Prostate gland (tissue), 2 donors: ENCODE measurements at regions not wholly inside any gene's neighbourhood (a gene's known extent, or its start where the extent isn't known, plus 50 kb on each side); places are given as distances from the start of the nearest gene placed in this dataset.

Source experiments
- DNase-seq: peaks from one replicate; pipeline ENCODE4 v3.0.0-alpha.2; 2019; ENCODE audit warnings: low spot score
- H3K27ac ChIP-seq, 2 donors: fragments of 200-600 bp; sonication (generic); 2 replicates each; pipeline ENCODE4 v1.5.1; 2017 to 2019
- H3K27me3 ChIP-seq: fragments of 200-600 bp; sonication (generic); replicated peaks from 2 replicates; pipeline ENCODE4 v1.5.1; 2019; ENCODE audit not compliant: insufficient read depth
- H3K36me3 ChIP-seq, 2 donors: fragments of 200-600 bp; sonication (generic); 1 replicate in 1 of 2; 2 replicates in 1 of 2; pipeline versions ENCODE4 v1.5.1 to v1.8.1; 2017 to 2019
- H3K4me1 ChIP-seq: fragments of 200-600 bp; sonication (generic); replicated peaks from 2 replicates; pipeline ENCODE4 v1.5.1; 2019
- H3K4me3 ChIP-seq, 2 donors: fragments of 200-600 bp; sonication (generic); 2 replicates each; pipeline ENCODE4 v1.5.1; 2017 to 2019
- H3K9me3 ChIP-seq: fragments of 200-600 bp; sonication (generic); 2 replicates; pipeline ENCODE4 v1.5.1; 2017
- POLR2A ChIP-seq: fragments of 450-650 bp; IDR thresholded peaks from one replicate; pipeline ENCODE4 v1.6.1; 2016; ENCODE audit warnings: antibody characterized with exemption, mild to moderate bottlenecking
- POLR2AphosphoS5 ChIP-seq: sonication (generic); formaldehyde crosslinking; IDR thresholded peaks from one replicate; pipeline ENCODE4 v1.6.1; 2017; ENCODE audit warnings: antibody characterized with exemption
- WGBS: methylation state at CpG from one replicate; pipeline ENCODE4 v1.1.5; 2018; 5-methylcytosine and 5-hydroxymethylcytosine counted together
- intact Hi-C: fragments of 100-400 bp; cut with DNase I; formaldehyde crosslinking; loops from one replicate; pipeline ENCODE4 v1.14.2; 2022
- TF ChIP-seq, protein P1 (sequence below), 4 experiments: fragments of 200-600 bp in 2 of 4; fragments of 450-650 bp in 2 of 4; sonication (generic) in 2 of 4; IDR thresholded peaks; 1 replicate in 3 of 4; 2 replicates in 1 of 4; pipeline ENCODE4 v1.5.1; 2016 to 2019; ENCODE audit warnings: antibody characterized with exemption in 4 of 4, mild to moderate bottlenecking in 2 of 4, moderate library complexity in 2 of 4

- no peaks in the 10 kb centered on the region for H3K9me3 ChIP-seq
- no peaks in the 10 kb centered on the region for H3K36me3 ChIP-seq
- H3K4me3 ChIP-seq = no peak overlapping the region
- 84% methylated on average over 5 of the region's 5 CpGs for WGBS
- no peaks in the 10 kb centered on the region for H3K27me3 ChIP-seq
- H3K4me1 ChIP-seq = no peaks in the 10 kb centered on the region
- H3K27ac ChIP-seq = no peak overlapping the region
- no peak for DNase-seq
- intact Hi-C loops = no loop called here
- TF ChIP-seq POLR2AphosphoS5 (no peak), POLR2A (no peak)
- TF ChIP-seq, protein P1, sequence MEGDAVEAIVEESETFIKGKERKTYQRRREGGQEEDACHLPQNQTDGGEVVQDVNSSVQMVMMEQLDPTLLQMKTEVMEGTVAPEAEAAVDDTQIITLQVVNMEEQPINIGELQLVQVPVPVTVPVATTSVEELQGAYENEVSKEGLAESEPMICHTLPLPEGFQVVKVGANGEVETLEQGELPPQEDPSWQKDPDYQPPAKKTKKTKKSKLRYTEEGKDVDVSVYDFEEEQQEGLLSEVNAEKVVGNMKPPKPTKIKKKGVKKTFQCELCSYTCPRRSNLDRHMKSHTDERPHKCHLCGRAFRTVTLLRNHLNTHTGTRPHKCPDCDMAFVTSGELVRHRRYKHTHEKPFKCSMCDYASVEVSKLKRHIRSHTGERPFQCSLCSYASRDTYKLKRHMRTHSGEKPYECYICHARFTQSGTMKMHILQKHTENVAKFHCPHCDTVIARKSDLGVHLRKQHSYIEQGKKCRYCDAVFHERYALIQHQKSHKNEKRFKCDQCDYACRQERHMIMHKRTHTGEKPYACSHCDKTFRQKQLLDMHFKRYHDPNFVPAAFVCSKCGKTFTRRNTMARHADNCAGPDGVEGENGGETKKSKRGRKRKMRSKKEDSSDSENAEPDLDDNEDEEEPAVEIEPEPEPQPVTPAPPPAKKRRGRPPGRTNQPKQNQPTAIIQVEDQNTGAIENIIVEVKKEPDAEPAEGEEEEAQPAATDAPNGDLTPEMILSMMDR (IDR thresholded peaks at IDR 0.05) = no peak
These were observed 72.2 kb downstream of the UFM1 start for GRCh38 chr13:38421590-38422560.

DNA sequence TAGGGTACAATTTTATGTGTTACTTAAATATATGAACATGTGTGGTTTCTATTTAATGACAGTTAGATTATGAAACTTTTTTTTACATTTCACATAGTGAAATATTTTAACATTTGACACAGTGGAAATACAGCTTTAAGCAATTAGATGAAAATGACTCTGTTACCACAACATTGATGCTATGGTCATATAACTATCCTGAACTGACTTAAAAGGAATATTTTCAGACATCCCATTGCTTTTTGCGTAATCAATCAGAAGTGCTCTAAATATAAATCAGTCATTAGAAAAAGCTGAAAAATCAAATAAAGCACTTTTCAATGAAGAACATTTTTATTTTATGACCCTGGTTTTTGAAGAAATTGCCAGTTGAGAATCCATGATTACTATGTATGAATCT lies 80.3 kb downstream of the UFM1 start:
- Histone ChIP-seq H3K27me3 (no peaks in the 10 kb centered on the region), H3K4me1 (no peaks in the 10 kb centered on the region), H3K4me3 (no peak overlapping the region), H3K27ac (no peak overlapping the region), H3K36me3 (no peaks in the 10 kb centered on the region), H3K9me3 (no peaks in the 10 kb centered on the region)
- WGBS = 95% methylated on average over 1 of the region's 1 CpG
- intact Hi-C loops = no loop called here
- DNase-seq = no peak
- TF ChIP-seq POLR2A (no peak), POLR2AphosphoS5 (no peak)
- TF ChIP-seq, protein P1 (IDR thresholded peaks at IDR 0.05) = no peak

- DNase-seq = no peak
- Histone ChIP-seq H3K4me1 (no peaks in the 10 kb centered on the region), H3K9me3 (no peaks in the 10 kb centered on the region), H3K27me3 (no peaks in the 10 kb centered on the region), H3K36me3 (no peaks in the 10 kb centered on the region), H3K4me3 (no peak overlapping the region), H3K27ac (no peak overlapping the region)
- 95% methylated on average over 1 of the region's 1 CpG for WGBS
- intact Hi-C loops = no loop called here
- TF ChIP-seq, protein P1 (IDR thresholded peaks at IDR 0.05) = no peak
- TF ChIP-seq POLR2AphosphoS5 = no peak
- TF ChIP-seq POLR2A = no peak
These were observed 81.1 kb downstream of the UFM1 start for GRCh38 chr13:38430796-38431195.

- Histone ChIP-seq H3K36me3 (no peaks in the 10 kb centered on the region), H3K27me3 (no peaks in the 10 kb centered on the region), H3K4me1 (no peaks in the 10 kb centered on the region), H3K9me3 (no peaks in the 10 kb centered on the region), H3K4me3 (no peak overlapping the region), H3K27ac (no peak overlapping the region)
- TF ChIP-seq POLR2AphosphoS5 (no peak), POLR2A (no peak)
- TF ChIP-seq, protein P1 (IDR thresholded peaks at IDR 0.05) = no peak
- intact Hi-C loops = no loop called here
- no peak for DNase-seq
- 19% methylated on average over 4 of the region's 4 CpGs for WGBS
These were observed 91.0 kb downstream of the UFM1 start for GRCh38 chr13:38440666-38441065.

DNA sequence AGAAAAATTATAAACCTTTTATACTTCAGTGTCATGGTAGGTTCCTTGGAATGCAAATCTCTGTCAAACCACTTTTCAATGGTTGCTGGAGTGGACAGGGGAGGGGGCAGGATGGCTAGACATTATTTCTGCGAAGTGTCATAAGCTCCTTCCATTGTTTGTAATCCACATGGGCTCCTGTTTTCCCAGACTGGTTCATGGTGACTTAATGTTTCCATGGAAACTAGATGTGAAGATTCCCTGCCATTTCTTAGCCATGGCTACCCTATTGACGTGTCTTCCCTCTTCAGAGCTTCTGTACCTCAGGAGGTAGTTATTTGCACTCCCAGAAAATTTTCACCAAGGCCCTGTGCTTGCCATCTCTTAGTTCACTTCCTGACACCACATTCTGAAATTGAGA lies 95.3 kb downstream of the UFM1 start:
- no peaks in the 10 kb centered on the region for H3K36me3 ChIP-seq
- H3K4me1 ChIP-seq = no peaks in the 10 kb centered on the region
- 83% methylated on average over 2 of the region's 2 CpGs for WGBS
- intact Hi-C loops = no loop called here
- no peaks in the 10 kb centered on the region for H3K27me3 ChIP-seq
- DNase-seq = no peak
- no peak overlapping the region for H3K4me3 ChIP-seq
- no peaks in the 10 kb centered on the region for H3K9me3 ChIP-seq
- no peak overlapping the region for H3K27ac ChIP-seq
- TF ChIP-seq POLR2AphosphoS5 (no peak), POLR2A (no peak)
- TF ChIP-seq, protein P1 (IDR thresholded peaks at IDR 0.05) = no peak
